ENCODE measurements at regions not wholly inside any gene's neighbourhood (a gene's known extent, or its start where the extent isn't known, plus 50 kb on each side); places are given as distances from the start of the nearest gene placed in this dataset.
"Not testable (repeated sequence)": the region's sequence is repeated elsewhere in the genome, so short reads cannot be mapped to it uniquely, and the experiment has no call there.

GRCh38 chr6:87757792-87758191 is 55.8 kb upstream of the AKIRIN2 start:
- no peak for DNase-seq (ENCODE audit: low read depth)

- peak; percentile 85 for DNase-seq (ENCODE audit: low read depth)
These were observed 54.8 kb upstream of the AKIRIN2 start for GRCh38 chr6:87756858-87757257.

GRCh38 chr6:87755708-87756671 is 54.0 kb upstream of the AKIRIN2 start:
- DNase-seq (ENCODE audit: low read depth) = no peak

- no peak for DNase-seq (ENCODE audit: low read depth)
These were observed 52.8 kb upstream of the AKIRIN2 start for GRCh38 chr6:87754828-87755227.

GRCh38 chr6:87753131-87753685 is 51.2 kb upstream of the AKIRIN2 start:
- DNase-seq (ENCODE audit: low read depth) = no peak

GRCh38 chr6:87752503-87752902 is 50.5 kb upstream of the AKIRIN2 start:
- not testable (repeated sequence) for DNase-seq (ENCODE audit: low read depth)

Data from fibroblast of gingiva (primary cell).